ENCODE measurements at regions not wholly inside any gene's neighbourhood (a gene's known extent, or its start where the extent isn't known, plus 50 kb on each side); places are given as distances from the start of the nearest gene placed in this dataset.

GRCh38 chr1:219415915-219416314 lies 197.0 kb downstream of the ZC3H11B start:
- Histone ChIP-seq H3K9me3 (ENCODE audit: insufficient read depth in 2 of 2, low read depth in 1 of 2, low read length in 1 of 2) (no peaks in the 10 kb centered on the region), H4K91ac (replicated peaks; ENCODE audit: insufficient read length, low read length) (no peak overlapping the region), H2BK20ac (ENCODE audit: low read length) (no peak overlapping the region), H4K8ac (ENCODE audit: extremely low read depth, insufficient read depth, low read length) (no peak overlapping the region), H2BK15ac (ENCODE audit: low read length) (no peak overlapping the region), H3K4me1 (replicated peaks in 1 of 4; ENCODE audit: control insufficient read depth in 3 of 4, insufficient read depth in 4 of 4, low read length in 3 of 4) (no peaks in the 10 kb centered on the region), H2BK12ac (ENCODE audit: low read depth, low read length) (no peak overlapping the region), H3K4me3 (ENCODE audit: extremely low read depth in 1 of 4, insufficient read depth in 2 of 4, low read depth in 3 of 4, low read length in 4 of 4) (no peak overlapping the region), H3K36me3 (ENCODE audit: control insufficient read depth in 2 of 4, insufficient read depth in 4 of 4, low read length in 3 of 4) (no peaks in the 10 kb centered on the region), H3K14ac (ENCODE audit: insufficient read length) (no peak overlapping the region), H3K23ac (ENCODE audit: insufficient read length) (no peak overlapping the region), H2AK5ac (ENCODE audit: low read depth, low read length) (no peak overlapping the region), H2BK5ac (ENCODE audit: low read depth, low read length) (no peak overlapping the region), H3K23me2 (ENCODE audit: low read depth, low read length) (no peaks in the 10 kb centered on the region), H4K5ac (ENCODE audit: insufficient read length, low read depth, low read length) (no peak overlapping the region), H3K9ac (replicated peaks in 1 of 4; ENCODE audit: extremely low read depth in 1 of 4, low read depth in 3 of 4, low read length in 3 of 4) (no peak overlapping the region), H3K27ac (ENCODE audit: low read depth, low read length) (no peak overlapping the region), H3K56ac (replicated peaks; ENCODE audit: insufficient read length, low read depth, low read length) (no peak overlapping the region), H3K79me2 (ENCODE audit: control insufficient read depth in 1 of 2, insufficient read depth in 2 of 2, low read length in 2 of 2) (no peaks in the 10 kb centered on the region), H2BK120ac (replicated peaks; ENCODE audit: low read depth, low read length) (no peak overlapping the region), H3K79me1 (ENCODE audit: low read depth, low read length) (no peaks in the 10 kb centered on the region), H4K20me1 (replicated peaks in 1 of 2; ENCODE audit: control insufficient read depth in 1 of 2, insufficient read depth in 2 of 2, low read length in 2 of 2) (no peaks in the 10 kb centered on the region), H3K4ac (replicated peaks; ENCODE audit: insufficient read length, low read depth, low read length) (no peak overlapping the region), H2AFZ (ENCODE audit: low read length) (no peak overlapping the region), H3K4me2 (ENCODE audit: insufficient read depth in 1 of 2, low read depth in 2 of 2, low read length in 2 of 2) (no peak overlapping the region), H3K18ac (ENCODE audit: extremely low read depth, low read length) (no peak overlapping the region), H3K27me3 (replicated peaks in 1 of 4; ENCODE audit: control insufficient read depth in 3 of 4, extremely low read depth in 1 of 4, insufficient read depth in 3 of 4, low read length in 3 of 4) (no peaks in the 10 kb centered on the region)
- 87% methylated on average over 2 of the region's 2 CpGs; no CpG with 5 or more reads in 1 of the 2 experiments for WGBS, 2 experiments (ENCODE audit: extremely low coverage in 1 of 2, insufficient coverage in 1 of 2, insufficient read length in 1 of 2, insufficient replicate concordance in 2 of 2, low coverage in 1 of 2, low lambda C conversion rate in 2 of 2, missing lambda C conversion rate in 1 of 2)
- ChIA-PET CTCF (ENCODE audit: partially characterized antibody) (interaction anchor here (0.6 to 0.8 kb wide), 2 partner anchors 30 to 625 kb away, joined by 3 read pairs; no protein-coding TSS in a partner anchor), POLR2A (ENCODE audit: partially characterized antibody) (no interaction called here)
- no peak for DNase-seq (ENCODE audit: low read depth in 1 of 2, low spot score in 2 of 2)
- TF ChIP-seq HDAC2 (IDR thresholded peaks at IDR 0.05; ENCODE audit: borderline replicate concordance in 1 of 2, low read depth in 2 of 2, low read length in 2 of 2) (no peak), RAD21 (IDR thresholded peaks at IDR 0.05 in 1 of 2, conservative IDR thresholded peaks at IDR 0.05 in 1 of 2; ENCODE audit: low read depth in 2 of 2, low read length in 2 of 2) (no peak)
- TF ChIP-seq, protein P1, sequence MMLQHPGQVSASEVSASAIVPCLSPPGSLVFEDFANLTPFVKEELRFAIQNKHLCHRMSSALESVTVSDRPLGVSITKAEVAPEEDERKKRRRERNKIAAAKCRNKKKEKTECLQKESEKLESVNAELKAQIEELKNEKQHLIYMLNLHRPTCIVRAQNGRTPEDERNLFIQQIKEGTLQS (IDR thresholded peaks at IDR 0.05; ENCODE audit: insufficient read depth, low read depth, low read length), result no peak
- FAIRE-seq, result no peak
